Effector CD4-positive, alpha-beta T cell (primary cell): ENCODE measurements at regions not wholly inside any gene's neighbourhood (a gene's known extent, or its start where the extent isn't known, plus 50 kb on each side); places are given as distances from the start of the nearest gene placed in this dataset.
"Not testable (repeated sequence)": the region's sequence is repeated elsewhere in the genome, so short reads cannot be mapped to it uniquely, and the experiment has no call there.

ENCODE experiments used
- DNase-seq: peaks from one replicate; pipeline ENCODE4 v3.0.0-alpha.2; 2020

DNA sequence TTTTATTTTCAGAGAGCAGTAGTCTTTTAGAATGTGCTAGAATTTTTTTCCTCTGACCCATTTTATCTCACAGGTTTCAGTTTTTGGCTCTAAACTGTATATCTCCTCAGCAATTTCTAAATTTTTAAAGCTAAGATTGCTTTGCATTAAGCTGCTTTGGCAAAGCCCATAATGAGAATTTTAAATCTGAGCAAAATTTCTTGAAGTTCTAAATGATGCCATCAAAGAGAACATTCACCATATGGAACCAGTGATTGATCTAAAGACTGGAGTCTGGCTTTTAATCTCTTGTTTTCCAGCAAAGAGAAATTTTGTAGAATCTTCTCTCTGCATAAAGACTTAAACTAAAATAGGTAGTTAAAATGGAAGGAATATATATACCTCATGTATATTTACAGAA lies 313.6 kb downstream of the TBC1D32 start:
- DNase-seq = no peak

DNA sequence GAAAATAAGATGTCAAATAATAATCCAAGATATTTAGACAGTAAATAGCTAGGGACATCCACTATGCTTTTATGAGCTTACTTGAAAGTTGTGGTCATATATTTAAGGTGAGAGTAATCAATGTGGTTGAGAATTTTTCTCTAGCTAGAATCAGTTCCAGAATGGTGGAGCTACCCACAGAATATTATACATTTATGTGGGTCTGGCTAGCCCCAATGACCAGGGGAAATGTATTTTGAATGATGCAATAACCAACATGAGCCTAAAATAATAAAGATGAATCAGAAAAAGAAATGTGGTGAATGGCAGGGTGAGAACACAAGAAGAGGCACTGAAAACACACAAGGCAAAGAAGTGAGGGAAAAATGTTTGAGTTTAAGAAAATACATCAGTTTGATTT lies 325.7 kb downstream of the TBC1D32 start:
- DNase-seq = no peak

DNA sequence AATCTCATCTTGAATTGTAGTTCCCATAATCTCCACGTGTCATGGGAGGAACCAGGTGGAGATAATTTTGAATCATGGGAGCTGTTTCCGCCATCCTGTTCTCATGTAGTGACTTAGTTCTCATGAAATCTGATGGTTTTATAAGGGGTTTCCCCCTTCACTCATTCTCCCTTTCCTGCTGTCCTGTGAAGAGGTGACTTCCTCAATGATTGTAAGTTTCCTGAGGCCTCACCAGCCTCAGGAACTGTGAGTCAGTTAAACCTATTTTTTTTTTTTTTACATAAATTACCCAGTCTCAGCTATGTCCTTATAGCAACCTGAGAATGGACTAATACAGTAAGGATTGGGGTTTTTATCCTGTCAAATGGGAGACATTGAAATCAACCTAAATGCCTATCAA lies 328.3 kb downstream of the TBC1D32 start:
- no peak for DNase-seq

DNA sequence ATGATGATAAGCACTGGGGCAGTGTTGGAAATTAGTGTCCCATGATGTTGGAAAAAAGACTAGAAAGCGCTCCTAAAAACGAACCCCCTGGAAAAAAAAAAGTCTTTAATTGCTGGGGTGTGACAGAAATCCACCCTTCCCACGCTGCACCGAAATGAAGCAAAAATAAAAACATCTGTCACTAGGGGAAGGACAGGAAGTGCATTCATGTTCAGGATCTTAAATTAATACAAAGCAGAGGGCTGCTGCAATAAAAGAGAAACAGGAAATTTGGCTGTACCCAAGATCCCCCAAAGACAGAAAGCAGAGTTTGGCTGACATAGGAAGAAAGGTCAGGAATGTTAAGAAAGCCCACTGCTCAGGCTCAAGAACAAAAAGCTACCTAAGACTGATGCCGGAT lies 333.9 kb downstream of the TBC1D32 start:
- no peak for DNase-seq

DNA sequence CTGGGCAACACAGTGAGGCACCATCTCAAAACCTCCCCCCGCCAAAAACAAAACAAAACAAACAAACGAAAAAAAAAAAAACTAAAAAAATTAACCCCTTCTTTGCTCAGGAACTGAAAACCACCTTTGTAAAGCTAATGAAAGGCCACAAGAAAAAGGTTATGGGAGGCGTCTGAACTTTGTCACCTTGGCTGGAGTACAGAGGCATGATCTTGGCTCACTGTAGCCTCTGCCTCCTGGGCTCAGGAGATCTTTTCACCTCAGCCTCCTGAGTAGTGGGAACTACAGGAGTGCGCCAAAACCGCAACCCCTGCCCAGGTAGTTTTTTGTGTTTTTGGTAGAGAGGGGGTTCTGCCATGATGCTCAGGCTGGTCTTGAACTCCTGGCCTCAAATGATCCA lies 337.9 kb downstream of the TBC1D32 start:
- no peak for DNase-seq

DNA sequence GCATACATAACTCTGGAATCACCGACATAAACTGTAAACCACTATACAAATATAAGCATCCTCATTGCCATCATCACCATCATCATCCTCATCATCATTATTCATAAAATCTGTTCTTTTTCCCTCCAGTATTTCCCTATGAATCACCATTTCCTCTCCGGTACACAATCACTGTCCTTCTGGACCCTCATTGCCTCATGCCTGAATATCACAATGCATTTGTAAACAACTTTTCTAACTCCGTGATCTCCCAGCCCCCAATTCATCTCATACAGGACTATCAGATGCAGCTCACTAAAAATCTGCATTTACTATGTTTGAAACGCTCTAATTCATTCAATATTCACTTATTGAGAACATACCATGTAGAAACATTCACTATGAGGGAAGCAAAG lies 339.7 kb downstream of the TBC1D32 start:
- no peak for DNase-seq

DNA sequence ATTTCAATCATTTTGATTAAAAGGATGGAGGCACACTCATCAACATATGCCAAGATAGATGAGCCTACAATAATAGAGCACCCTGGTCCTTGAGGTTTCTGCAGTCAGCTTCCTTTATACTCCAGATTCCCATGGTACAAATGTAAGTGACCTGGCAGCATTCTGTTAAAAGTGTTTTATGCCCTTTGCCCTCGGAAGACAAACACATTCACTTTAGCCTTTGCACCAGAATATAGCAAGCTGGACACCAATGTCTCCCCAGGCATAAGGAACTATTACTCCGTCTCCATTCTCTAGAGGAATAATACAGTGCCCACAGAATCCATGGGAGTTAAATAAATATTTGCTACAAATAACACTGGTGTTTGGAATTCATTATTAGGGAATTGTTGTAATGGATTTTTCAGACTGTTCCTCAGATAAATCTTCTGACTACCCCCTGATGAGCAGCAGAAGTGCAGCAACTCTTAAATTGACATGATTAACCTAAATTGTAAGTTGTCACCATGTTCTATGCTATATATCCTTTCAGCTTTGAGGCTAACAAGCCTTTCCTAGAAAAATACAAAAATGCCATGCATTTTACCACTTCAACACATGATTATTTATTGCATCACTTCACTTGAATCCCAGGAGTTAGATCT lies 340.2 kb downstream of the TBC1D32 start:
- no peak for DNase-seq

DNA sequence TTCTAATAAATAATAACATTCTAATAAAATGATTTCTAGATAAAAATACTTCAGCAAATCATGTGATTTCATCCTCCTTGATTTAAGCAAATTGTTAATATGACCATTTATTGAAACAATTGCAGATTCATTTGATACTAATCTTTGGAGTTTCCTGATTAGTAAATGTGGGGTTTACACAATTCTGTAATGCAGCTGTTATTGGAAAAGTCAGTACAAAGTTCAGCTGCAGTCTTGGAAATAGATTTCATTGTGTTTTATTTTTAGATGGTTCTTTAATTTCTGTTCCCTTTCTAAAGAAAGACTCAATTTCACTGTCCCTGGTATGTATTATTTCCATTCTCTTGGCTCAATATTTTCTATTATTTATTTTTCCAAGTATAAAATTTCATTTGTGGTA lies 342.0 kb downstream of the TBC1D32 start:
- DNase-seq = no peak

DNA sequence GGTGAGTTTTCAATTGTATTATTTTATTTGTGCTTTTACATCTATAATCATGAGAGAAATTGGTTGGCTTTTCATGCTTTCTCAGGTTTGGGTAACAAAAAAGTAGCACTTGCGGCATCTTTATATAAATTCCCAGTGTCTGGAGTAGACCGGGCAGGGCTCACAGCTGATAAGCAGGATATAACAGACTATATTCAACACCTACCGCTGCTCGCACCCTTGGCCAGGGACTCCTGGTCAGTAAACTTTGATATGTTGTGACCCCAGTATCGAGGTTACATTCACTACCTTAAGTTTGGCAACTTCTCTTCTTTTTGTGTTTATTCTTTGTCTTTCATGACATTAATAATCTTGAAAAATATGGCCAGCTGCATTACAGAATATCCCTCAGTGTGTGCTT lies 343.4 kb downstream of the TBC1D32 start:
- DNase-seq = no peak

DNA sequence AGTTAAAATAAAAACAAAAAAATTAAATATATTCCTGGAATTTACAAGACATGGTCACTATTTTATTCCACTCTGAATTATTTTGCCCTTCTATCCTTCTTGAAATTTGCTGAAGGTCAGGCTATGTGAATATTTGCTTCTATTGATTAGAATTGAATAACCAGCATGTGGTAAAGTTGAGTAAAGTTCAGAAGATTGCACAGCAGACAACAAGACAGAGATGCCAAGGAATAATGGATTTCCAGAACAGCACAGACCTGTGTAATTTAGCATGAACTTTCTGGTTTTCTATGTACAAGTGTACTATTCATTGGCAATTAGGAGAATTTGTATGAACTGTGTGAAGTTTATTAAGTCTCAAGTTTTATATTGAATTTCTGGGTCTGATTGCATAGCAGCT lies 352.4 kb downstream of the TBC1D32 start:
- DNase-seq = no peak

DNA sequence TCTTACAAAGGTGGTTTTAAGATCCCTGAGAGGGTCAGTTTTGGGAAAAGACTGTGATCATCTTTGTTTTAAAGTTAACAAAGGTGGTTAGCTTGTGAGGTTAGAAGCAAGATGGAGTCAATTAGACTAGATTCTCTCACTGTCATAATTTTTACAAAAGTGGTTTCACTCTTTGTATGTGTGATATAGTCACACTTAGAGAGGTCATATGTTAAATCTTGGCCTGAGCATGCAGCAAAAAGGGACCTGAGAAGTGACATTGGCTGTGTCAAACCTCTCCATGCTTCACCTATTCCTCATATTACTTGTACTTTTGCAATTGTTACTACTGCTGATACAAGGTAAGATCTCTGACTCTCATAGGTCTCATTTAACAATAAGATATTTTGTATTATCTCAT lies 368.0 kb downstream of the TBC1D32 start:
- DNase-seq = no peak

DNA sequence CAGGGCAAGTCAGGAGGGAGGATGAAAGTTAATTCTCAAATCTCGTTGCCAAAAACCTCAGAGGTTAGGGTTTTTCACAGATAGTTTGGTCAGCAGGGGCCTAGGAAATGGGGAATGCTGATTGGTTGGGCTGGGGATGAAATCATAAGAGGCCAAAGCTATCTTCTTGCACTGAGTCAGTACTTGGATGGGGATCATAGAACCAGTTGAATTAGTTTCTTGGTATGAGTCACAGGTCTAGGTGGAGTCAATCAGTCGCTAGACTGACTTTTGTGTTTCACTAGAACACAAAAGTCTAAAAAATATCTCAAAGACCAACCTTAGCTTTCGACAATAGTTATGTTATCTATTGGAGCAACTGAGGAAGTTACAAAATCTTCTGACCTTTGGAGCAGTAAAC lies 368.5 kb downstream of the TBC1D32 start:
- DNase-seq = no peak

DNA sequence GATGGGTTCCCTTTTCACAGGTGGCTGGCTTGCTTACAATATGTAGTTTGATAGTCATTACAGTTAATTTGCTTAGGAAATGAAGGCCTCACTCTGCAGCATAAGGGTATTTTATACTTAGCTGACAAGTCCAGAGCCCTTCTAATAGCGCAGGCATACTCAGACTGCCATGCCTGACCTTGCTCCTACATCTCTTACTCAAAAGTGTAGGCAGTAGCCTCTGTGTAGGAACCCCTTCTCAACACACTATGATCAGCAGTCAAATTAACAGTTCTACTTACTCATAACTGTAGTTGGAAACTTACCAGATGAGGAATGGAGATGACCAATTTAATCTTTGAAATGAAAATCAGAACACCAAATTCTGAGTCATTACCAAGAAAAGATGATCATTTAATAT lies 373.5 kb downstream of the TBC1D32 start:
- no peak for DNase-seq

DNA sequence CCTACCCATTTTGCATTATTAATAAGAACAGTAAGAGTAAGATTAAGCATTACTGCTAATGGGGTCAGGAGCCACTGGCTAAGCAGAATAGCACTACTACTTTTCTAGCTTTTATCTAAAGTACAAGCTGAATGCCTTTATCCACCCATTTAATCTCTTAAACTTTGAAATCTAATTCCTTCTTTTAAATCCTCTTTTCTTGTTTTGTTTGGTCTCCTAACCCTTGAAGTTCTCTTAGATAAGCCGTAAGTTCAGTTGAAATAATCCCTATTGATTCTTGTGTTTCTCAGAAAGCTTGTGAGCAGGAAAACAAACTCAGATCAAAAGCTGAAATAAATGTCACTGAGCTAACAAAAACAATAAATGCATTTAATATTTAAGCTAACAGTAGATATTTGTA lies 380.2 kb downstream of the TBC1D32 start:
- DNase-seq = no peak

DNA sequence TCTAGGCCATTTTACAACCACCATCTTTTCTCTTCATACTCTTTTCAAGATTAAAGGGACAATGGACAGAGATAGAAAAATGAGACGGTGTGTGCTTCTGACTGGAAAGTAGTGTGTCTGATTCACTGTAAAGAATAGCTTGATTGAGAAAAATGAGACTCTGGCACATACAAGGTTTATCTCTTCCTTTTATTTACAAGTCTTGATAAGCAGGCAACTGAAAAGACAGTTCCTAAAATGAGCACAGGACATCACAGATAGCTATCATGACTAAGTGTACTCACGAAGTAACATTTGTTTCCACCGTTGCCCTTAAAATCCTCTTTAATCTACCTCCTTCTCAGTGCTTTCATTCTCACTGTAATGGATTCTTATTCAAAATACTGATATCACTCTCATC lies 383.0 kb downstream of the TBC1D32 start:
- no peak for DNase-seq

DNA sequence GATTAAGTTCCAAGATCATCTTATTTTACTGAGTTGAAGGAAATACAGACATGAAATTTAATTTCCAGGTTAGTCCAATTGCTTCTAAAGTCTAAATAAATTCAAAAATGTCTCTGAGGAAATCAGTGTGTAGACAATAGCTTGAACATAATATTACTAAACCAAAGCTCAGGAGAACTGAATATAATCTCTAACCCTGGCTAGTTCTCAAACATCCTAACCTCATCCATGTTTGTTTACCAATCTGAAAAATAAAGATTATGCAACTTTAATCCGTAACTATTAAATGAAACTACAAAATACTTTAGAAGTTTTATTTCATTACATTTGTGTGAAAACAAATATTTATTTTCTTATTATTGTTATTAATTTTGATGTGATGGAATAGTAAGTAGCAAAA lies 387.2 kb downstream of the TBC1D32 start:
- no peak for DNase-seq

DNA sequence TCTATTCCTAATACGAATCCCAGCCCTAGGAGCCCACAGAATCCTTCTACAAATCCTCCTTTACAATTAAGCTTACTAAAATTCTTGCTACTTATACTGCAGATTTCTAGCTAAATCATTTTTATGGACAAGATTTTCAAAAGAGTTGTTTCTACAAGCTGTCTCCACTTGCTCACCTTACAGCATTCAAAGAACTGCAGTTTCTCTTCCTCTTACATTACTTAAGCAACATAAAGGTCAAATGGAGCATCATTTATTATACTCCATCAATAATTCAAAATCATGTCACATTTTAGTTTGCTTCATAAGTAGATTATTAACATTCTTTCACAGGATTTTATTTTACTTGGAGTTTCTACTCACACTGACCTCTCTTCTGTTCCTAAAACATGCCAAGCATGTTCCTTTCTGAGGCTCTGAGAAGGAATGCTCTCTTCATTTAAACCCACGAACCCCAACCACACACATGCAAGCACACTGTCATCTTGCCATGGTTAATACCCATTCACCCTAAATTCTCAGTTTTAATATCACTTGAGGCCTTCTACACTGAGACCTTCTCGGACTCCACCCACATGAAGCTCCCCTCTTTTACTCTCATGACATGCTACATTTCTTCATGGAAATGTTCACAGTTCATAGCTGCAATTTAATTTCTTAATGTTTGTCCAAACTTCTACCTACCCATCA lies 388.2 kb downstream of the TBC1D32 start:
- DNase-seq = no peak

DNA sequence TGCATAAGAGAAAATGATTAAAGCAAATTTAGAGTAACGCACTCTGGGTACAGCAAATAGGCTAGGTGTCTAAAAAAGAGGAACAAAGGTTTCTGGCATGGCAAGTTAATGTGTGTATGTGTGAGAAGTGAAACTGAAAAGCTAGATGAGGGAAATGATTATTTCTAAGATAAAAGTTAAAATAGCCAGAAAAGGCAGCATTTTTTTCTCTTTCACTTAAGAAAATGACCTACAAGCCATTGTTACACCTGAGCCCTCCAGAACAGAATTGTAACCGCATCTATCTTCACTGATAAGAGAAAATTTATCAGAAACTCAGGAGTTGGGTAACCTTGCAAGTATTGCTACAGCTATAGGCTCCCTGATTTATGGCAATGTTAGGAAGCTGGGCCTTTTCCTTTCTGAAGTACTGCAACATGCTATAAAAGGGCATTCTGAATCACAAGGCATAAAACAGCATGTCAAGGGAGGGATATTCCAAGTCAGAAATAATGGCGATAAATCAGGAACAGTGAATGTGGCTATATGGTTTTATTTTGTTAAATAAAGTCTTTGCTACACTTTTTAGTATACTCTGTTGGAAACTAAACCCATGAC lies 395.3 kb downstream of the TBC1D32 start:
- DNase-seq = no peak

DNA sequence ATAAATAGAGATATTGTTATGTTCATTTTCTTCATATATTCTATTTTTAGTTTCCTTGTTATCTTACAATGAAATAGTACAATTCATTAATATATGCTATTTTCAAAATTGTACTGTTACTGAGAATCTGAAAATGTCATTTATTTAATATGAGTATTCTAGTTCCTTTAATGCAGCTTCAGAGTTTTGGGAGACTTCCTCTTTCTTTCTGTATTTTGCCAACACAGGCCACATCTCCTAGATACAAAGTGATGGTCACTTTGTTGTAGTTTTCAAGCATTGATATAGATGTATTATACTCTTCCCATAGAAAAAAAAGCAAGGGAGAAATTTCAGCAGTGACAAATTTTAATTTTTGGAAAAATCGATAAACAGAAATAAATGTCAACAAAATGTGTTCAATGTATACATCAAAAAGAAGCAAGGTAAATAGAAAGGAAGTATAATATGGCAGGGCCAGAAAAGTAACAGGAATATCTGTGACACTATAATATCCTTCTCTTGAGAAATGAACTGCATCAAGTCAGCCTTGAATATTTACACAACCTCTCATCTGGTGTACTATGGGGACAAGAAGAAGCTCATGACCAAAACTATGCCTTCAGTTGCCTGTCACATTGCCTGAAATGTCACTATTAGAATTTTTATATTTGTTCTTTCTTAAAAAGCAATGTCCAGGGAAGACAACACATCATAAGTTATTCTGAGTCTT lies 396.0 kb downstream of the TBC1D32 start:
- no peak for DNase-seq

DNA sequence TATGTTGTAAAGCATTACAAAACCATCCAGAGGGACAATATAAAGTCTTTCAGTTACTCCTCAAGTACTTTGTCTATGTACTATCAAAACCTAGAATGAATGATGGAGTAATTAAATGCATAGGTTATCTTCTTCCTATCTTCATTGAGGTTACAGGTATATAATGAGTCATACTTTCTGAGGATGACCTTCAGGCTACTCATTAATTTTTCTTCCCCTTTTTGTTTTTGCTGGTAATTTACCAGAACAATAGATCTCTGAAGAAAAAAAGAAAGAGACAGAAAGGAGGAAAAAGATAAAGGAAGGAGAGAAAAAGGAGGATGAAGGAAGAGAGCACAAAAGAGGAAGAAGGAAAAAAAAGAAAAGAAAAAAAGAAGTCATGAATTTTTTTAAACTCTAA lies 398.4 kb downstream of the TBC1D32 start:
- DNase-seq = no peak

DNA sequence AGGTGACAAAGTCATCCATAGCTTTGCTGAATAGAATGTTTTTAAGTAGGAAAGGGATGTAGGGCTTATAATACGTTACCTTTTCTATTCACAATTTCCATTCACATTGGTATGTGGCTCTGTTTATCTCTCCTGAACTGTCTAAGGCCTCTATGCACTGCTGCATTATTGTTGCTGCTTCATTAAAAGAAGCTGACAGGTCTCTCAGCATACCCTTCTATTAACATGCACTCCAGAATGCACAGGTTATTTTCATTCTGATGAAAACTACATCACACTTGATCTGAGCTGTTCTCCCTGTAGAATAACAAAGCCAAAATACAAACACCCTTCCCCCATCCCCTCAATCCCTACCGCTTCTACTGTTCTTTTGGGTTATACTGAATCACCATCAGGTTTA lies 399.3 kb downstream of the TBC1D32 start:
- DNase-seq = no peak

DNA sequence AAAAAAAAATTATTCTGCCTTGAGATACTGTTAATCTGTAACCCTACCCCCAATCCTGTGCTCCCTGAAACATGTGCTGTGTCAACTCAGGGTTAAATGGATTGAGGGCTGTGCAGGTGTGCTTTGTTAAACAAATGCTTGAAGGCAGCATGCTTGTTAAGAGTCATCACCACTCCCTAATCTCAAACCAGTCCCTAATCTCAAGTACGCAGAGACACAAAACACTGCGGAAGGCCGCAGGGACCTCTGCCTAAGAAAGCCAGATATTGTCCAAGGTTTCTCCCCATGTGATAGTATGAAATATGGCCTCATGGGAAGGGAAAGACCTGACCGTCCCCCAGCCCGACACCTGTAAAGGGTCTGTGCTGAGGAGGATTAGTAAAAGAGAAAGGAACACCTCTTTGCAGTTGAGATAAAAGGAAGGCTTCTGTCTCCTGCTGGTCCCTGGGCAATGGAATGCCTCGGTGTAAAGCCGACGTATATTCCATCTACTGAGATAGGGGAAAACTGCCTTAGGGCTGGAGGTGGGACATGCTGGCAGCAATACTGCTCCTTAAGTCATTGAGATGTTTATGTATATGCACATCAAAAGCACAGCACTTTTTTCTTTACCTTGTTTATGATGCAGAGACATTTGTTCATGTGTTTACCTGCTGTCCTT lies 402.6 kb downstream of the TBC1D32 start:
- not testable (repeated sequence) for DNase-seq

DNA sequence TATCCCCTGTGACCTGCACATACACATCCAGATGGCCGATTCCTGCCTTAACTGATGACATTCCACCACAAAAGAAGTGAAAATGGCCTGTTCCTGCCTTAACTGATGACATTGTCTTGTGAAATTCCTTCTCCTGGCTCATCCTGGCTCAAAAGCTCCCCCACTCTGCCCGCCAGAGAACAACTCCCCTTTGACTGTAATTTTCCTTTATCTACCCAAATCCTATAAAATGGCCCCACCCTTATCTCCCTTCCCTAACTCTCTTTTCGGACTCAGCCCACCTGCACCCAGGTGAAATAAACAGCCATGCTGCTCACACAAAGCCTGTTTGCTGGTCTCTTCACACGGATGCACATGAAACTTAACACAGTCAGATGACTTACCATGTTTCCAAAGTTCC lies 403.8 kb downstream of the TBC1D32 start:
- not testable (repeated sequence) for DNase-seq
